HEK293T (cell line): ENCODE measurements at regions not wholly inside any gene's neighbourhood (a gene's known extent, or its start where the extent isn't known, plus 50 kb on each side); places are given as distances from the start of the nearest gene placed in this dataset.
"Not testable (repeated sequence)": the region's sequence is repeated elsewhere in the genome, so short reads cannot be mapped to it uniquely, and the experiment has no call there.

Experiments
- CTCF ChIA-PET: fragments of 350-600 bp; formaldehyde crosslinking; extraction: SDS; loops from one replicate; lab custom pipeline; 2021; ENCODE audit warnings: antibody characterized with exemption, inconsistent platforms; lab: Yijun Ruan, JAX
- POLR2A ChIA-PET: fragments of 350-600 bp; formaldehyde crosslinking; extraction: SDS; loops from one replicate; lab custom pipeline; 2020; ENCODE audit warnings: antibody characterized with exemption, inconsistent platforms; lab: Yijun Ruan, JAX
- DNase-seq: peaks from one replicate; pipeline ENCODE4 v3.0.0; 2012; ENCODE audit warnings: mixed read lengths; ENCODE audit errors: extremely low spot score
- ARNT ChIP-seq: fragments of 450-650 bp; IDR thresholded peaks from 2 replicates; pipeline ENCODE4 v1.6.1; 2017; ENCODE audit warnings: mild to moderate bottlenecking
- BHLHE40 ChIP-seq: fragments of 450-650 bp; IDR thresholded peaks from 2 replicates; pipeline ENCODE4 v1.6.1; 2016; ENCODE audit warnings: mild to moderate bottlenecking, moderate library complexity, borderline replicate concordance
- CTBP1 ChIP-seq: fragments of 450-650 bp; IDR thresholded peaks from 2 replicates; pipeline ENCODE4 v1.6.1; 2016; ENCODE audit warnings: borderline replicate concordance
- ELF4 ChIP-seq: fragments of 450-650 bp; IDR thresholded peaks from 2 replicates; pipeline ENCODE4 v1.6.1; 2017; ENCODE audit warnings: antibody characterized with exemption
- FOXA1 ChIP-seq: fragments of 450-650 bp; IDR thresholded peaks from 2 replicates; pipeline ENCODE4 v1.6.1; 2016; ENCODE audit warnings: mild to moderate bottlenecking
- FOXK2 ChIP-seq: fragments of 450-650 bp; IDR thresholded peaks from 2 replicates; pipeline ENCODE4 v1.6.1; 2016; ENCODE audit warnings: mild to moderate bottlenecking
- FOXM1 ChIP-seq: fragments of 450-650 bp; IDR thresholded peaks from 2 replicates; pipeline ENCODE4 v1.6.1; 2017; ENCODE audit warnings: mild to moderate bottlenecking, borderline replicate concordance
- HDGF ChIP-seq: fragments of 450-650 bp; IDR thresholded peaks from 2 replicates; pipeline ENCODE4 v1.6.1; 2017; ENCODE audit warnings: antibody characterized with exemption, borderline replicate concordance
- L3MBTL2 ChIP-seq: fragments of 450-650 bp; conservative IDR thresholded peaks from 2 replicates; pipeline ENCODE4 v1.6.1; 2016; ENCODE audit warnings: mild to moderate bottlenecking
- LEF1 ChIP-seq: fragments of 450-650 bp; IDR thresholded peaks from 2 replicates; pipeline ENCODE4 v1.6.1; 2017; ENCODE audit warnings: mild to moderate bottlenecking, borderline replicate concordance
- NFRKB ChIP-seq: fragments of 450-650 bp; IDR thresholded peaks from 2 replicates; pipeline ENCODE4 v1.6.1; 2016; ENCODE audit warnings: mild to moderate bottlenecking, moderate library complexity
- SP1 ChIP-seq: fragments of 450-650 bp; IDR thresholded peaks from 2 replicates; pipeline ENCODE4 v1.6.1; 2017
- SUZ12 ChIP-seq: fragments of 450-650 bp; IDR thresholded peaks from 2 replicates; pipeline ENCODE4 v1.6.1; 2016; ENCODE audit warnings: mild to moderate bottlenecking
- TARDBP ChIP-seq: fragments of 450-650 bp; IDR thresholded peaks from 2 replicates; pipeline ENCODE4 v1.6.1; 2016
- ZNF384 ChIP-seq: fragments of 450-650 bp; IDR thresholded peaks from 2 replicates; pipeline ENCODE4 v1.6.1; 2016
- TF ChIP-seq, protein P1 (sequence below): fragments of 450-650 bp; IDR thresholded peaks from 2 replicates; pipeline ENCODE4 v1.6.1; 2016

DNA sequence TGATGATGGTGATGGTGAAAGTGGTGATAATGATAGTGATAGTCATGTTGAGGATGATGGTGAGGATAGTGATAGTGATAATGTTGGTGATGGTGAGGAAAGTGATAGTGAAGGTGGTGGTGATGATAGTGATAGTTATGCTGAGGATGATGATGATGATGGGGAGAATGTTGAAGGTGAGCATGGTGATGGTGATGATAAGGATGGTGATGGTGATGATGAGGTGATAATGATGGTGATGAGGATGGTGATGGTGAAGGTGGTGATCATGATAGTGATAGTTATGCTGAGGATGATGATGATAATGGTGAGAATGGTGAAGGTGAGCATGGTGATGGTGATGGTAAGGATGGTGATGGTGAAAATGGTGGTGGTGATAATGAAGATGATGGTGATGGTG lies 64.9 kb upstream of the ZNF337 start:
- no peak for DNase-seq
- no peak for TF ChIP-seq ZNF384
- TF ChIP-seq ELF4, result no peak
- no peak for TF ChIP-seq L3MBTL2
- no peak for TF ChIP-seq FOXM1
- no peak for TF ChIP-seq LEF1
- no peak for TF ChIP-seq HDGF
- TF ChIP-seq CTBP1, result no peak
- no peak for TF ChIP-seq ARNT
- CTCF ChIA-PET, result no interaction called here
- POLR2A ChIA-PET, result no interaction called here

DNA sequence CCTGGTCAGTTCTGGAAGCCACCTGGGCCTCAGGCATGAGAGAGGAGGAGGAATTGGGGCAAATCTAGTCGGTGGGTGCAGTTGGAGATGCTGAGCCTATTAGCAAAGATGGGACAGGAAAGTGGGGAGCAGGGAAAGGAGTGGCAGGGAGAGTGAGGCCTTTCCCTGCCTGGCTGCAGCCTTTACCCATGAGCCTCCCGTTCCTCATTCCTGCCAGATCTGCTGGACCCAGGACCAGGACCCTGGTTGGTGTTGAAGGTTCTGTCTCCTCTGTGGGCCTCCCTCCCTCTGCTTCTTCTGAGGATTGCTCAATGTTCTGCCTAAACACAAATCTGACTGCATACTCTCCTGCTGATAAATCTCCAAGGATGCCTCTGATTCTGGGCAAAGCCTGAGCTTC lies 64.4 kb upstream of the ZNF337 start:
- CTCF ChIA-PET, DNase-seq, POLR2A ChIA-PET: not testable (repeated sequence)

DNA sequence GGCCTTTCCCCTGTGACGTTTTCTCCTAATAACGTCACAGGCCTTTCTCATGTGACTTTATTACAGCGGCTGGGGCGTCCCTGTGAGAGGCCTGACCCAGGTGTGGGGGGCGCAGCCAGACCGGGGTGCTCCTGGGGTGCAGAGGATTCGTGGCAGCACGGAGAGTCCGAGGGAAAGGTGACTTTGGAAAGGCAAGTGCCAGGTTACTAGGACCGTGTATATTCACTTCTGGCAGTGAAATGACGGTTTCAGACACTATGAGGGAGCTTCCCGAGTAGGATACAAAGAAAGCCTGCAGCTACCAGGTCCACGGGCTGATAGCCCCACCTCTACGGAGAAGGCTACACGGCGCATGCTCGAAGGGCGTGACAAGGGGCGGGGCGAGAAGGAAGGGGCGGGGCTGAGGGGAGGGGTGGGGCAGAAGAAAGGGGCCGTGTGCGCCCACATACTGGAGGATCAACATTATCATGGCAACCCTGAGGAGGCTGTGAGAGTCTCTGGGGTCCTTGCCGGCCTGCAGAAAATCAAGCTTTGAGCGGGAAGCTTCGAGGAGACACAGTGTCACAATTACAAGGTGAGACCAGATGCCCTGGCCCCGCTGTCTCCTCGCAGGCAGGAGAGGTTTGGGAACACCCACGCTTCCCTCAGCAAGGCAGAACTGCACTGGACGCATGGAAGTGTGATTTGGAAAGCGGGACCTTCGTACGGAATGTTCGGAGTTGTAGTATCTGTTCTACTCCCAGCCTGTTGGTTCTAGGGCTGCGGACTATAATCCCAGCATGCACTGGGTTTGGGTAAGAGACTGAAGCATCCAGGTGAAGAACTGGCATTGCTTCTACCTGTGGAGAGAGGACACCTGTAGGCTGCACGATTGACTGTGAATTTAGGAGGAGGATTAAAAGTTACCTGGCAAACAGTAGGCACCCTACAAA lies 54.4 kb upstream of the ZNF337 start:
- ChIA-PET CTCF (no interaction called here), POLR2A (interaction anchor here (0.9 to 1.4 kb wide), 2 partner anchors 9 to 16 kb away, joined by 3 to 4 read pairs; no protein-coding TSS in a partner anchor)
- DNase-seq, result peak; percentile 82
- no peak for TF ChIP-seq SUZ12
- TF ChIP-seq L3MBTL2, result peak; percentile 40; the same call in 1 of the 2 replicates

DNA sequence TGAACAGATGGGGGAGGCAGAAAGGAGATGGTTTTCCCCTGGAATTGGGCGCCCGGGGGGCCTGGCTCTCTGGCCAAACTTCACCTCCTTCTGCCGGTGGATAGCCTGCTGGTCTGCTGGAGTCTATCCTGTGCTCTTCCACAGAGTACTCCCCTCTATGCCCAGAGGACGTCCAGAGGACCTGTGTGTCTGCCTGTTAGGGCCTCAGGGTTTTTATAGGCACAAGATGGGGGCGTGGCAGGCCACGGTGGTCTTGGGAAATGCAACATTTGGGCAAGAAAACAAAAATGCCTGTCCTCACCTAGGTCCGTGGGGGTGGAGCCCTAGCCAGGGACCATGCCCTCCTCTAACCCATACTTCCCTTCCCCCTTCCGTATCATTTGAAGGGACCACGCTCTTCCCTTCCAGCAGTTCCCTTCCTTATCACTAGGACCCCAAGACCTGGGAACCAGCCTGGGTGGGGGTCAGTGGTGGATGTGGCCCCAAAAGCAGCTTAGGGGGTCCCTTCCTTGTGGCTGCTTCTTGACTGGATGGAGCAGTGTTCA lies 53.6 kb upstream of the ZNF337 start:
- TF ChIP-seq SP1, result no peak
- TF ChIP-seq ZNF384, result no peak
- no peak for TF ChIP-seq LEF1
- no peak for DNase-seq
- ChIA-PET CTCF (no interaction called here), POLR2A (interaction anchor here (0.9 to 1.4 kb wide), 2 partner anchors 8 to 15 kb away, joined by 3 to 4 read pairs; no protein-coding TSS in a partner anchor)

DNA sequence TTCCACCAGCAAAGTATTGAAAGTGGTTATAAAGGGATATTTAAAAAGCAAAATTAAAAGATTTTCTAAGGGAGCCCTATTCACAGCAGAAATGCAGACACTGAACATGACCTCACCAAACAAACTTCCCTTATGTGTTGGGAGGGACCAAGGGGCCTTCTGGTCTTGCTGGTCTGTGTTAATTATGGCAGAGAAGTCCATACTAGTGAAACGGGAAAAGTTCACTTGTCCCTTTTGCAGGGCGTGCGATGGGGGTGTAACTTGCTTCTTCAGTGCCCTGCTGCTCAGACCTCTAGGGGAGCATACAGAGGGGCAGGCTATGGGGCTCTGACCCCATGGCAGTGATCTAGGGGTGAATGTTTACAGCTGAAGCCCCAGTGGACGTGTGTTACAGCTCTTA lies 53.0 kb upstream of the ZNF337 start:
- no peak for DNase-seq
- TF ChIP-seq LEF1 (no peak), BHLHE40 (no peak), SP1 (no peak), NFRKB (no peak), FOXA1 (no peak), CTBP1 (no peak), HDGF (no peak), TARDBP (no peak), FOXK2 (no peak), SUZ12 (no peak), FOXM1 (no peak), ARNT (no peak)
- TF ChIP-seq, protein P1, sequence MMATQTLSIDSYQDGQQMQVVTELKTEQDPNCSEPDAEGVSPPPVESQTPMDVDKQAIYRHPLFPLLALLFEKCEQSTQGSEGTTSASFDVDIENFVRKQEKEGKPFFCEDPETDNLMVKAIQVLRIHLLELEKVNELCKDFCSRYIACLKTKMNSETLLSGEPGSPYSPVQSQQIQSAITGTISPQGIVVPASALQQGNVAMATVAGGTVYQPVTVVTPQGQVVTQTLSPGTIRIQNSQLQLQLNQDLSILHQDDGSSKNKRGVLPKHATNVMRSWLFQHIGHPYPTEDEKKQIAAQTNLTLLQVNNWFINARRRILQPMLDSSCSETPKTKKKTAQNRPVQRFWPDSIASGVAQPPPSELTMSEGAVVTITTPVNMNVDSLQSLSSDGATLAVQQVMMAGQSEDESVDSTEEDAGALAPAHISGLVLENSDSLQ, result no peak
- ChIA-PET POLR2A (no interaction called here), CTCF (no interaction called here)
